ENCODE measurements at regions not wholly inside any gene's neighbourhood (a gene's known extent, or its start where the extent isn't known, plus 50 kb on each side); places are given as distances from the start of the nearest gene placed in this dataset.

DNA sequence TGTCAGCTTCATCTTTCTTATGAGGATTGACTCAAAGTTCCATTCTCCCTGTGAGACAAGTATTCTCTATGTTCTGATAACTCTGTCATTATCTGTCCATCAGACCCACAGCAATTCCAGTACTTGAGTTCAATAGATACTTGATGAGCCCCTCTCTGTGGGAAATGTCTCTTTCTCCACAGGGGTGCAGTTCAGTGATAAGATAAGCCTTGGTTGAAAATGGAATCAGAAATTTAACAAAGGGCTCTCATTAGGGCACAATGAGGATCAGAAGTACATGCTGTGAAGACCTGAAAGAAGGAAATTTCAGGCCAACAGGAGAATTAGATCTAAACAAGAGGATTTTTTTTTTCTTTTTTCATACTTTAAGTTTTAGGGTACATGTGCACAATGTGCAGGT lies 737.3 kb downstream of the MTRR start:
- Histone ChIP-seq H3K36me3 (ENCODE audit: insufficient read depth, low read length) (no peaks in the 10 kb centered on the region), H2AFZ (ENCODE audit: low read length, unreplicated experiment) (no peak overlapping the region), H3K79me2 (ENCODE audit: control insufficient read depth, insufficient read depth, low read length, unreplicated experiment) (no peaks in the 10 kb centered on the region), H3K27ac (ENCODE audit: low read depth, low read length) (no peak overlapping the region), H3K27me3 (ENCODE audit: insufficient read depth, low read length) (no peaks in the 10 kb centered on the region; the same call in 1 of the 2 replicates), H3K4me1 (ENCODE audit: control insufficient read depth, insufficient read depth, low read length, unreplicated experiment) (no peaks in the 10 kb centered on the region), H3K4me3 (ENCODE audit: low read depth, low read length) (no peak overlapping the region)

DNA sequence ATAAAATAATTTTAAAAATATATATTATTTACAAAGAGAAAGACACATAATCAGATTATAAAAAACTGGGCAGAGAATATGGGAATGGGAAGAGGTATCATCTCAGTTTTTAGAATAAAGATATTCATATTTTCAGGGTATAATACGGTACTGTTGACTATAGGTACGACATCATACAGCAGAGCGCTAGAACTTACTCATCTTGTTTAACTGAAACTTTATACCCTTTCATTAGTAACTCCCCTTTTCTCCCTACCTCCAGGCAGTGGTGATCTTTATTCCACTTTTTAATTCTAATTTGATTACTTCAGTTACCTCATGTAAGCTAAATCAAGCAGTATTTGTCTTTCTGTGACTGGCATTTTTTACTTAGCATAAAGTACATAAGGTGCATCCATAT lies 742.1 kb downstream of the MTRR start:
- no peaks in the 10 kb centered on the region for H3K79me2 ChIP-seq (ENCODE audit: control insufficient read depth, insufficient read depth, low read length, unreplicated experiment)
- H3K4me1 ChIP-seq (ENCODE audit: control insufficient read depth, insufficient read depth, low read length, unreplicated experiment), result no peaks in the 10 kb centered on the region
- no peak overlapping the region for H2AFZ ChIP-seq (ENCODE audit: low read length, unreplicated experiment)
- no peaks in the 10 kb centered on the region; the same call in 1 of the 2 replicates for H3K27me3 ChIP-seq (ENCODE audit: insufficient read depth, low read length)
- no peak overlapping the region for H3K4me3 ChIP-seq (ENCODE audit: low read depth, low read length)
- no peak overlapping the region for H3K27ac ChIP-seq (ENCODE audit: low read depth, low read length)
- H3K36me3 ChIP-seq (ENCODE audit: insufficient read depth, low read length), result no peaks in the 10 kb centered on the region

DNA sequence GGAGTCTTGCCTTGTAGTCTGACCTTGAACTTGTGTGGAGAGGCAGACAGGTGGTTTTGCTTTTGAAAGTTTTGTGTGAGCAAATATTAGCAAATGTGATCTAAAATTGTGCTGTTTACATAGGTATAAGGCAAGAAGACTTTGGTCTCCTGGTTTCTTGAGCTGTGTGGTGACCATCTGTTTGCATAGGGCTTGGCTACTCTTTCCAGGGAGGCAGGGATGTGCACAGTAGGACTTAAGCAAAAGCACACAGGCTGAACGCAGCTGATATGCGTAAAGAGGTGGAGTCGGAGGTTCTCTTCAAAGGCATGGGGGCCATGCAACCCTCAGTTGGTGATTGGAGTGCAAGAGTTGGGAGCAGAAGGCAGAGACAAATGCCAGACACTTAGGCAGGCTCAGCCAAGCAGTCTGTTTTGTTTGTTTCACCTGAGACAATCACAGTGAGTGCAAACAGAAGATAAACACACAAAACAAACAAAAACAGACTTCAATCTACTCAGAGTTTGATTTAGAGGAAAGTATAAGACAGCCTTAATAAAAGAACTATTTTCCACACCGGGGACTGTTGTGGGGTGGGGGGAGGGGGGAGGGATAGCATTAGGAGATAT lies 744.2 kb downstream of the MTRR start:
- H3K79me2 ChIP-seq (ENCODE audit: control insufficient read depth, insufficient read depth, low read length, unreplicated experiment), result no peaks in the 10 kb centered on the region
- H3K27me3 ChIP-seq (ENCODE audit: insufficient read depth, low read length), result no peaks in the 10 kb centered on the region; the same call in 1 of the 2 replicates
- H2AFZ ChIP-seq (ENCODE audit: low read length, unreplicated experiment), result no peak overlapping the region
- no peaks in the 10 kb centered on the region for H3K36me3 ChIP-seq (ENCODE audit: insufficient read depth, low read length)
- H3K4me1 ChIP-seq (ENCODE audit: control insufficient read depth, insufficient read depth, low read length, unreplicated experiment), result no peaks in the 10 kb centered on the region
- no peak overlapping the region for H3K27ac ChIP-seq (ENCODE audit: low read depth, low read length)
- no peak overlapping the region for H3K4me3 ChIP-seq (ENCODE audit: low read depth, low read length)

DNA sequence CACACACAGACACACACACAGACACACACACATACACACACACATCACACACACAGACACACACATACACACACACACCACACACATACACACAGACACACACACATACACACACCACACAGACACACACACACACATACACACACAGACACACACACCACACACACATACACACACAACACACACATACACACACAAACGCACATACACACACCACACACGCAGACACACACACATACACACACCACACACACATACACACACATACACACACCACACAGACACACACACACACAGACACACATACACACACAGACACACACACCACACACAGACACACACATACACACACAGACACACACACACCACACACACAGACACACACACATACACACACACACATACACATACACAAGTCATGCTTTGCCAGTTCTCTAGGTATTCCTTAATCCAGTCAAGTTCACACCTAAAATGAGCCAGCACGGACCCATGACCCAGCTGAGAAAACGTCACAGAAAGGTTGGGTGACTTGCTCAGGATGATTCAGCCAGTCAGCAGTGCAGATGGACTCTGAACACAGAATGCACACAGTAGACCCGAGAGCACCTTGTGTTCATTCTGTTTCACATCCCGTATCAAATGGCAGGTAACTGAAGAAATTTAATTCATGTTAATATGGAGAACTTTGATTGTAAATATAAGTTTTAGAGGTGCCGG lies 746.4 kb downstream of the MTRR start:
- no peaks in the 10 kb centered on the region for H3K79me2 ChIP-seq (ENCODE audit: control insufficient read depth, insufficient read depth, low read length, unreplicated experiment)
- H3K36me3 ChIP-seq (ENCODE audit: insufficient read depth, low read length), result no peaks in the 10 kb centered on the region
- H3K27ac ChIP-seq (ENCODE audit: low read depth, low read length), result no peak overlapping the region
- H2AFZ ChIP-seq (ENCODE audit: low read length, unreplicated experiment), result no peak overlapping the region
- H3K4me3 ChIP-seq (ENCODE audit: low read depth, low read length), result no peak overlapping the region
- H3K4me1 ChIP-seq (ENCODE audit: control insufficient read depth, insufficient read depth, low read length, unreplicated experiment), result no peaks in the 10 kb centered on the region
- no peaks in the 10 kb centered on the region for H3K27me3 ChIP-seq (ENCODE audit: insufficient read depth, low read length)

DNA sequence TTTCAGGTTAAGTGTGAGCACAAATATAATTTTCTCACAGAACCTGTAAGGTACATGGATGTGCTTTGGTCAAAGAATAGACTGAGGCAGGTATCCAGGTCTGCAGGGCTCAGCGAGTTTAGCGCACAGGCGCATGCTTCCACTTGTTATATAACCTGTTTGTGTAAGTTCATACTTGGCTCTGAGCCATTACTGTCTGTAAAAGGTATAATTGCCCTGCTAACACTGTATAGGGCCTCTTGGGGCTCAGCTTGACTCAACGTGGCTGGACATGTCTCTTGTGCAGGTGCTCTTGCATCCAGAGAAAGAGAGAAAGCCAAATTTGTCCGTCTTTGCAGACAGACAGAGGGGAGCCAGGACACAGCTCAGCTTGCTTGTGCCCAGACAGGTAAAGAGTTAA lies 759.6 kb downstream of the MTRR start:
- no peak overlapping the region for H2AFZ ChIP-seq (ENCODE audit: low read length, unreplicated experiment)

DNA sequence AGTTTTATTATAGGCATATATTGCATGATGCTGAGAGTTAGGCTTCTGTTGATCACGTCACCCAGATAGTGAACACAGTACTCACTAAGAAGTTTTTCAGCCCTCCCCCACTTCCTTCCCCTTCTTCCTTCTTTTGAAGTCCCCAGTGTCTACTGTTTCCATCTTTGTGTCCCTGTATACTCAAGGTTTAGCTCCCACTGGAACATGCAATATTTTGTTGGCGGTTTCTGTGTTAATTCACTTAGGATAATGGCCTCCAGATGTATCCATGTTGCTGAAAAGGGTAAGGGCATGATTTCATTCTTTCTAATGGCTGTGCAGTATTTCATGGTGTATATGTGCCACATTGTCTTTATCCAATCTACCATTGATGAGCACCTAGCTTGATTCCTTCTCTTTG lies 764.3 kb downstream of the MTRR start:
- Histone ChIP-seq H3K27ac (ENCODE audit: low read depth, low read length) (no peak overlapping the region), H3K79me2 (ENCODE audit: control insufficient read depth, insufficient read depth, low read length, unreplicated experiment) (no peaks in the 10 kb centered on the region), H3K36me3 (ENCODE audit: insufficient read depth, low read length) (no peaks in the 10 kb centered on the region), H2AFZ (ENCODE audit: low read length, unreplicated experiment) (no peak overlapping the region), H3K4me1 (ENCODE audit: control insufficient read depth, insufficient read depth, low read length, unreplicated experiment) (no peaks in the 10 kb centered on the region), H3K4me3 (ENCODE audit: low read depth, low read length) (no peak overlapping the region), H3K27me3 (ENCODE audit: insufficient read depth, low read length) (no peaks in the 10 kb centered on the region)

More for the DNA sequence above, 759.6 kb downstream of the MTRR start:
- Histone ChIP-seq H3K27ac (ENCODE audit: low read depth, low read length) (no peak overlapping the region), H3K4me1 (ENCODE audit: control insufficient read depth, insufficient read depth, low read length, unreplicated experiment) (no peaks in the 10 kb centered on the region), H3K79me2 (ENCODE audit: control insufficient read depth, insufficient read depth, low read length, unreplicated experiment) (no peaks in the 10 kb centered on the region), H3K36me3 (ENCODE audit: insufficient read depth, low read length) (no peaks in the 10 kb centered on the region), H3K27me3 (ENCODE audit: insufficient read depth, low read length) (no peaks in the 10 kb centered on the region), H3K4me3 (ENCODE audit: low read depth, low read length) (no peak overlapping the region)

DNA sequence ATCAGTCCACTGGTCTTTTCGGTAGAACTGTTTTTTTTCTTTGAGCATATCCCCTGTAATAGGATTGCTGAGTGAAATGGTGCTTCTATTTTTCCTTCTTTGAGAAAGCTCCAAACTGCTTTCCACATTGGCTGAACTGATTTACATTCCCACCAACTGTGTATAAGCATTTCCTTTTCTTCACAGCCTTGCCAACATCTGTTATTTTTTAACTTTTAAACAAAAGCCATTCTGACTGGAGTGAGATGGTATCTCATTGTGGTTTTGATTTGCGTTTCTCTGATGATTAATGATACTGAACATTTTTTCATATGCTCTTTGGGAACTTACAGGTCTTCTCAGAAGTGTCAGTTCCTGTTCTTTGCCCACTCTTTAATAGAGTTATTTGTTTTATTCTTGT lies 764.7 kb downstream of the MTRR start:
- no peak overlapping the region for H3K4me3 ChIP-seq (ENCODE audit: low read depth, low read length)
- H3K36me3 ChIP-seq (ENCODE audit: insufficient read depth, low read length), result no peaks in the 10 kb centered on the region
- H2AFZ ChIP-seq (ENCODE audit: low read length, unreplicated experiment), result no peak overlapping the region
- no peaks in the 10 kb centered on the region for H3K4me1 ChIP-seq (ENCODE audit: control insufficient read depth, insufficient read depth, low read length, unreplicated experiment)
- no peaks in the 10 kb centered on the region for H3K27me3 ChIP-seq (ENCODE audit: insufficient read depth, low read length)
- H3K27ac ChIP-seq (ENCODE audit: low read depth, low read length), result no peak overlapping the region
- H3K79me2 ChIP-seq (ENCODE audit: control insufficient read depth, insufficient read depth, low read length, unreplicated experiment), result no peaks in the 10 kb centered on the region

DNA sequence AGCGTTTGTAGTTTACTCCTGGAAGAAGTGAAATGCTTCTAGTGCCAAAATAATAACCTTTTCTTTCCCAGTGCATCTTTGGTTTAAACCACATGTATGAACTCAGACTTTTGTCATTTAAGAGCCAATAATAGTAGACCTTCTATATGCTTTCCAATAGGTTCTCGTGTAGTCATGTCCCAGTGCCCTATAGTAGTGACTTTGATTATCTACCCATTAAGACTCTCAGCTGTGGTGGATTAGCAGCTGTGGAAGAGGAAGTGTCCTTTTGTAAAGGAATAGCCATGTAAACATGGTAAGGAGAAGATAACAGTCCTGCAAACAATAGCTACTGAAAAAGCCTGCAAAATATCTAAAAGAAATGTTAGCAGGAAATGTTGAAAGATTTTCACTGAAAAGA lies 765.3 kb downstream of the MTRR start:
- Histone ChIP-seq H3K27ac (ENCODE audit: low read depth, low read length) (no peak overlapping the region), H3K79me2 (ENCODE audit: control insufficient read depth, insufficient read depth, low read length, unreplicated experiment) (no peaks in the 10 kb centered on the region), H3K36me3 (ENCODE audit: insufficient read depth, low read length) (no peaks in the 10 kb centered on the region), H3K27me3 (ENCODE audit: insufficient read depth, low read length) (no peaks in the 10 kb centered on the region), H3K4me3 (ENCODE audit: low read depth, low read length) (no peak overlapping the region), H3K4me1 (ENCODE audit: control insufficient read depth, insufficient read depth, low read length, unreplicated experiment) (no peaks in the 10 kb centered on the region), H2AFZ (ENCODE audit: low read length, unreplicated experiment) (no peak overlapping the region)

- Histone ChIP-seq H3K36me3 (ENCODE audit: insufficient read depth, low read length) (no peaks in the 10 kb centered on the region), H3K27me3 (ENCODE audit: insufficient read depth, low read length) (no peaks in the 10 kb centered on the region), H3K4me1 (ENCODE audit: control insufficient read depth, insufficient read depth, low read length, unreplicated experiment) (no peaks in the 10 kb centered on the region), H3K4me3 (ENCODE audit: low read depth, low read length) (no peak overlapping the region), H3K27ac (ENCODE audit: low read depth, low read length) (no peak overlapping the region), H2AFZ (ENCODE audit: low read length, unreplicated experiment) (no peak overlapping the region), H3K79me2 (ENCODE audit: control insufficient read depth, insufficient read depth, low read length, unreplicated experiment) (no peaks in the 10 kb centered on the region)
Observed at GRCh38 chr5:8641786-8642505, 773.0 kb downstream of the MTRR start.

DNA sequence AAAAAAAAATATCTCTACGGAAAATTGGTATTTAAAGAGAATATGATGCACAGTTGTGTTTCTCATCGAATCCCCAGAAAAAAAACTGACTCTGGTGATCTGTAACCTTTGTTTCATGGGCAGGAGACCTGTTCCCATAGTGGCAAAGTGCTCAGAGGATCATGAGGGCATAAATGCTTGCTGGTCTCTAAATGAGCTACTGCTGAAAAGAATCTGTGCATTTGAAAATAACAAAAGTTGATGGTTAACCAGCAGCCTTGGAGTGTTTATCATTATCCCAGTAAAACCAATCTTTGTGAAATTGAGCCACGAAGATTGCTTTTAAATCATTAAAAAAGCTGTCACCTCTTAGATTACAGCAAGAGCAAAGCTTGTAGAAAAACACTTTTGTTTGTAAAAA lies 775.4 kb downstream of the MTRR start:
- no peaks in the 10 kb centered on the region for H3K4me1 ChIP-seq (ENCODE audit: control insufficient read depth, insufficient read depth, low read length, unreplicated experiment)
- H3K27me3 ChIP-seq (ENCODE audit: insufficient read depth, low read length), result no peaks in the 10 kb centered on the region
- H3K4me3 ChIP-seq (ENCODE audit: low read depth, low read length), result no peak overlapping the region
- H3K27ac ChIP-seq (ENCODE audit: low read depth, low read length), result no peak overlapping the region
- no peaks in the 10 kb centered on the region for H3K36me3 ChIP-seq (ENCODE audit: insufficient read depth, low read length)
- H3K79me2 ChIP-seq (ENCODE audit: control insufficient read depth, insufficient read depth, low read length, unreplicated experiment), result no peaks in the 10 kb centered on the region
- no peak overlapping the region for H2AFZ ChIP-seq (ENCODE audit: low read length, unreplicated experiment)

- no peak overlapping the region for H3K27ac ChIP-seq (ENCODE audit: low read depth, low read length)
- no peaks in the 10 kb centered on the region for H3K27me3 ChIP-seq (ENCODE audit: insufficient read depth, low read length)
- no peaks in the 10 kb centered on the region for H3K36me3 ChIP-seq (ENCODE audit: insufficient read depth, low read length)
- H2AFZ ChIP-seq (ENCODE audit: low read length, unreplicated experiment), result no peak overlapping the region
- H3K4me1 ChIP-seq (ENCODE audit: control insufficient read depth, insufficient read depth, low read length, unreplicated experiment), result no peaks in the 10 kb centered on the region
- no peak overlapping the region for H3K4me3 ChIP-seq (ENCODE audit: low read depth, low read length)
- no peaks in the 10 kb centered on the region for H3K79me2 ChIP-seq (ENCODE audit: control insufficient read depth, insufficient read depth, low read length, unreplicated experiment)
Observed at GRCh38 chr5:8647111-8647510, 778.2 kb downstream of the MTRR start.

Measured in ACC112 (cell line).